Fibroblast of pulmonary artery (primary cell): ENCODE measurements at regions not wholly inside any gene's neighbourhood (a gene's known extent, or its start where the extent isn't known, plus 50 kb on each side); places are given as distances from the start of the nearest gene placed in this dataset.
"Not testable (repeated sequence)": the region's sequence is repeated elsewhere in the genome, so short reads cannot be mapped to it uniquely, and the experiment has no call there.

Source experiments
- DNase-seq: peaks from one replicate; pipeline ENCODE4 v3.0.0-alpha.2; 2010; ENCODE audit warnings: low read depth
- H3K4me3 ChIP-seq: replicated peaks from 2 replicates; pipeline ENCODE4 v1.5.1; 2011; ENCODE audit warnings: low read depth, mild to moderate bottlenecking, control low read depth, low read length, moderate library complexity
- TF ChIP-seq, protein P1 (sequence below): IDR thresholded peaks from 2 replicates; pipeline ENCODE4 v1.5.1; 2011; ENCODE audit warnings: mild to moderate bottlenecking, control low read depth, low read length, inconsistent platforms; ENCODE audit errors: missing control alignments

DNA sequence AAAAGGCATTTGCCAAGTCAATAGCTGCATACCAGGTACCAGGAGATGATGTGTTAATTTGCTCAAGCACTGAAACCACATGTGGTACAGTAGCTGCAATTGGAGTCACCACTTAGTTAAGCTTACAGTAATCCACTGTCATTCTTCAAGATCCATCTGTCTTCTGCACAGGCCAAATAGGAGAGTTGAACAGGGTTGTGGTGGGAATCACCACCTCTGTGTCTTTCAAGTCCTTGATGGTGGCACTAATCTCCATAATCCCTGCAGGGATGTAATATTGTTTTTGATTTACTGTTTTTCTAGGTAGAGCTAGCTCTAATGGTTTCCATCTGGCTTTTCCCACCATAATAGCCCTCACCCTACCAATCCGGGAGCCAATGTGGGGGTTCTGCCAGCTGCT, 91.9 kb downstream of the FCRL5 start:
- H3K4me3 ChIP-seq: no peak overlapping the region
- TF ChIP-seq, protein P1, sequence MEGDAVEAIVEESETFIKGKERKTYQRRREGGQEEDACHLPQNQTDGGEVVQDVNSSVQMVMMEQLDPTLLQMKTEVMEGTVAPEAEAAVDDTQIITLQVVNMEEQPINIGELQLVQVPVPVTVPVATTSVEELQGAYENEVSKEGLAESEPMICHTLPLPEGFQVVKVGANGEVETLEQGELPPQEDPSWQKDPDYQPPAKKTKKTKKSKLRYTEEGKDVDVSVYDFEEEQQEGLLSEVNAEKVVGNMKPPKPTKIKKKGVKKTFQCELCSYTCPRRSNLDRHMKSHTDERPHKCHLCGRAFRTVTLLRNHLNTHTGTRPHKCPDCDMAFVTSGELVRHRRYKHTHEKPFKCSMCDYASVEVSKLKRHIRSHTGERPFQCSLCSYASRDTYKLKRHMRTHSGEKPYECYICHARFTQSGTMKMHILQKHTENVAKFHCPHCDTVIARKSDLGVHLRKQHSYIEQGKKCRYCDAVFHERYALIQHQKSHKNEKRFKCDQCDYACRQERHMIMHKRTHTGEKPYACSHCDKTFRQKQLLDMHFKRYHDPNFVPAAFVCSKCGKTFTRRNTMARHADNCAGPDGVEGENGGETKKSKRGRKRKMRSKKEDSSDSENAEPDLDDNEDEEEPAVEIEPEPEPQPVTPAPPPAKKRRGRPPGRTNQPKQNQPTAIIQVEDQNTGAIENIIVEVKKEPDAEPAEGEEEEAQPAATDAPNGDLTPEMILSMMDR: no peak
- no peak for DNase-seq

DNA sequence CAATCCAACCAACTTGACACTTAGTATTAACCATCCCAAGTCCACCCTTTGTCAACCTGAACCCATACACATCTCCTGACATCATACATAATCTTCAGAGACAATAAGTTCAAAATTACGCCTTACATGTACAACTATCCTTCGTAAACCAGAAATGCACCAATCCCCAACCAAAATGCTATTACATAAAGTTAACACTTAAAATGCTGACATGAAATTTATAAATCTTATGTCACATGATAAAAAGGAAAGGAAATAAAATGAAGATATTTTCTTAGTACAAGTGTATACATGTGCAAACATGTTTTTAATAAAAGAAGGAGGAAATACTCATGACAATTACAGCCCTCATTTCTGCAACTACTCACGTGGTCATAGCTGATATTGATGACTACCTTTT, 95.0 kb downstream of the FCRL5 start:
- no peak for DNase-seq
- H3K4me3 ChIP-seq: no peak overlapping the region
- TF ChIP-seq, protein P1: no peak

DNA sequence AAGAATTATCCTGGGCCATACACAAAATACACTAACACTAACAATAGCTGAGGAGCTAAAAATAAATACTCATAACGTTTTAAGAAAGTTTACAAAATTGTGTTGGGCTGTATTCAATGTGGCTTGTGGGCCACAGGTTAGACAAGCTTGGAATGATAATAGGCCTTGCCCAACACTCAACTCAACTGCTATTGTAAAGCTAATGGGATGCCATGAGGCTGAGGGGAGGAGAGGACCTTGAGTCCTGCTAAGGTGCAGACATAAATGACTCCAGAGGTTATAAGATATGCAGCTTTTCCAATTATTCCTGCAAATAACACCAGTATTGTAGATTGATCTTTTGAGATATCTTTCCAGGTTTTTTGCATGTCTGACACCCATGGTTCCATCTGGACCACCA, 97.0 kb downstream of the FCRL5 start:
- no peak overlapping the region for H3K4me3 ChIP-seq
- no peak for DNase-seq
- TF ChIP-seq, protein P1: no peak

GRCh38 chr1:157450106-157450505, 102.2 kb downstream of the FCRL5 start:
- DNase-seq: no peak
- no peak overlapping the region for H3K4me3 ChIP-seq
- TF ChIP-seq, protein P1: no peak

DNA sequence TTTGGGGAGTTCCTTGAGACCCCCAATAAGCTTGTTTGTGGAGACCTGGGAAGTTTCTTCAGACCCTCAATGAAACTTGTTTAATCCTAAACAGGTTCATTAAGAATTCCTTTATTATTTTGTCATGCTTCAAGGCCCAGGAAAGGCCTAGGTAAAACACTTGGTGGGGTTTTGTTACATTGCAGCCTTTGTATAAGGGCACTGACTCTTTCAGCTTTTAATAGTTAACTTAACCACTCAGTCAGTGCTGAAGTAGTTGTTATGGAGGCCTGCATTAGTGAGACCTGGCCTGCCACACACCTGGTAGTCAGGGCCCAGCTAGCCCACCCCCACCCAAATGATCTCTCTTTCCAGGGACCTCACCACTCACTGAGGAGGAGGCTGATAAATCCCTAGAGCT, 103.7 kb downstream of the FCRL5 start:
- no peak for DNase-seq
- TF ChIP-seq, protein P1: no peak
- H3K4me3 ChIP-seq: no peak overlapping the region

DNA sequence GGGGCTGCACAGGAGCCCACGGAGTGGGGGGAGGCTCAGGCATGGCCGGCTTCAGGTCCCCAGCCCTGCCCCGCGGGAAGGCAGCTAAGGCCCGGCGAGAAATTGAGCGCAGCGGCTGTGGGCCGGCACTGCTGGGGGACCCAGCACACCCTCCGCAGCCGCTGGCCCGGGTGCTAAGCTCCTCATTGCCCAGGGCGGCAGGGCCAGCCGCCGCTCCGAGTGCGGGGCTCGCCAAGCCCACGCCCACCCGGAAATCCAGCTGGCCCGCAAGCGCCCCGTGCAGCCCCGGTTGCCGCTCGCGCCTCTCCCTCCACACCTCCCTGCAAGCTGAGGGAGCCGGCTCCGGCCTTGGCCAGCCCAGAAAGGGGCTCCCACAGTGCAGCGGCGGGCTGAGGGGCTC, 106.0 kb downstream of the FCRL5 start:
- DNase-seq, H3K4me3 ChIP-seq: not testable (repeated sequence)

- DNase-seq, H3K4me3 ChIP-seq: not testable (repeated sequence)
Measured at GRCh38 chr1:157445616-157446140, 106.6 kb downstream of the FCRL5 start.

DNA sequence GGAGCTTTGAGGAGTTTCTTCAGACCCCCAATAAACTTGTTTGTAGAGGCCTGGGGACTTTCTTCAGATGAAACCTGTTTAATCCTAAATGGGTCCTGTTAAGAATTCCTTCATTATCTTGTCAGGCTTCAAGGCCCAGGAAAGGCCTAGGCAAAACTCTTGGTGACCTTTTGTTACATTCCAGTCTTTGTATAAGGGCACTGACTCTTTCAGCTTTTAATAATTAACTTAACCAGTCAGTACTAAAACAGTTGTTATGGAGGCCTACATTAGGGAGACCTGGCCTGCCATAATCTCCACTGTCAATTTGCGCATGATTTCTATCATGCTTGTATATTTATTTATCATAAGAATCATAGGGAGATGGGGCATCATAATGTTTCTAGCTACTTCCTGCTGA, 110.2 kb downstream of the FCRL5 start:
- no peak overlapping the region for H3K4me3 ChIP-seq
- no peak for DNase-seq
- TF ChIP-seq, protein P1: no peak
